ENCODE measurements at regions not wholly inside any gene's neighbourhood (a gene's known extent, or its start where the extent isn't known, plus 50 kb on each side); places are given as distances from the start of the nearest gene placed in this dataset.

DNA sequence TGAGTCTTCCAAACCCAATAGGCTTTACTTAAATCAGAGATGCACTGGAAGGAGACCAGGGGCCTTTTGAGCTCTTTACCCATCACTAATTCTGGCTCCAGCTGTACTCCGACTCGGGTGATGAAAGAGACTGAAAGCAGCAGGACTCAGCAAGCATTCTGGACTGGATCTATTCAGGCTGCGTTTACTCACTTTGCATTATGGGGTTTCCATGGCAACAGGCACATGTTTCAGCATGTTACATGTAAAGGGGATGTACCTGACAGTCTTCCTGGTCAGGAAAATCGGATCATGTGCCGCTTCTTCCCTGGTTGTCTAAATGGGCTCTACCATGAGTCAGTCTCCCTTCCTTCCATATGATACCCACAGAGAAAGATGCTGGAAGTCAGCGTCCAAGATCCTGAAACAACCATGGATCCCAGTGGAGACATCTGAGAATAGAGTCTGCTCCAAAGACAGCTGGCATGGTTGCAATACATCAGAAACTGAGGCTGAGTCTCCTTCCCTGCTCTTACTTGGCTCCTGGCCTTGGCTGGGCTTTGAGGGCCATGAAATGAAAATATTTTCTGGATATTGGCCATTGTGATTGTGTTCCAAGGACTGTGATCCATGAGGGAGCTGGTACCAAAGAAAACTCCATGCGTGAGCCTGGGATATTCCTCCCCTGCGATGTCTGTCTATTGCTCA is 102.5 kb upstream of the TNC start:
- TF ChIP-seq, protein P1, sequence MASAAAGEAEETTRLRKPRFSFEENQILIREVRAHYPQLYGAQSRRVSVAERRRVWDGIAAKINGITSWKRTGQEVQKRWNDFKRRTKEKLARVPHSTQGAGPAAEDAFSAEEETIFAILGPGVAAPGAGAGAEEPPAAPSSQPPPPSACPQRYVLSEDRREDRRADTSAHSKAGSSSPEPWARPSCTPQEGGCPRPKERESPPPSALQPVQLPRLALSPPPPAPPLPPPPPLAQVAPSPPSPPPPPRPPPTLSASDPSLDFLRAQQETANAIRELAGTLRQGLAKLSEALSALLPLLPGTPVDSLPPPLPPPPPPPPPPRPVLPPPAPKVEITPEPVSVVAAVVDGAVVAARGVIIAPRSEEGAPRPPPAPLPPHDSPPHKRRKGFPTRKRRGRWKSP (CRISPR knock-in tag; IDR thresholded peaks at IDR 0.05): no peak
- TF ChIP-seq, protein P2, sequence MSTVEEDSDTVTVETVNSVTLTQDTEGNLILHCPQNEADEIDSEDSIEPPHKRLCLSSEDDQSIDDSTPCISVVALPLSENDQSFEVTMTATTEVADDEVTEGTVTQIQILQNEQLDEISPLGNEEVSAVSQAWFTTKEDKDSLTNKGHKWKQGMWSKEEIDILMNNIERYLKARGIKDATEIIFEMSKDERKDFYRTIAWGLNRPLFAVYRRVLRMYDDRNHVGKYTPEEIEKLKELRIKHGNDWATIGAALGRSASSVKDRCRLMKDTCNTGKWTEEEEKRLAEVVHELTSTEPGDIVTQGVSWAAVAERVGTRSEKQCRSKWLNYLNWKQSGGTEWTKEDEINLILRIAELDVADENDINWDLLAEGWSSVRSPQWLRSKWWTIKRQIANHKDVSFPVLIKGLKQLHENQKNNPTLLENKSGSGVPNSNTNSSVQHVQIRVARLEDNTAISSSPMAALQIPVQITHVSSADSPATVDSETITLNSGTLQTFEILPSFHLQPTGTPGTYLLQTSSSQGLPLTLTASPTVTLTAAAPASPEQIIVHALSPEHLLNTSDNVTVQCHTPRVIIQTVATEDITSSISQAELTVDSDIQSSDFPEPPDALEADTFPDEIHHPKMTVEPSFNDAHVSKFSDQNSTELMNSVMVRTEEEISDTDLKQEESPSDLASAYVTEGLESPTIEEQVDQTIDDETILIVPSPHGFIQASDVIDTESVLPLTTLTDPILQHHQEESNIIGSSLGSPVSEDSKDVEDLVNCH (CRISPR knock-in tag; IDR thresholded peaks at IDR 0.05): no peak
- TF ChIP-seq NPAS2 (CRISPR knock-in tag; IDR thresholded peaks at IDR 0.05; ENCODE audit: borderline replicate concordance) (no peak), NR2F6 (IDR thresholded peaks at IDR 0.05) (no peak), NR2F6 (CRISPR knock-in tag; IDR thresholded peaks at IDR 0.05) (no peak), ZNF839 (CRISPR knock-in tag; IDR thresholded peaks at IDR 0.05; ENCODE audit: borderline replicate concordance) (no peak), CTCF (CRISPR knock-in tag; IDR thresholded peaks at IDR 0.05) (no peak), FOXO4 (CRISPR knock-in tag; conservative IDR thresholded peaks at IDR 0.05) (no peak), TARDBP (CRISPR knock-in tag; IDR thresholded peaks at IDR 0.05) (no peak), ZBTB34 (CRISPR knock-in tag; IDR thresholded peaks at IDR 0.05) (no peak)
- TF ChIP-seq, protein P3, sequence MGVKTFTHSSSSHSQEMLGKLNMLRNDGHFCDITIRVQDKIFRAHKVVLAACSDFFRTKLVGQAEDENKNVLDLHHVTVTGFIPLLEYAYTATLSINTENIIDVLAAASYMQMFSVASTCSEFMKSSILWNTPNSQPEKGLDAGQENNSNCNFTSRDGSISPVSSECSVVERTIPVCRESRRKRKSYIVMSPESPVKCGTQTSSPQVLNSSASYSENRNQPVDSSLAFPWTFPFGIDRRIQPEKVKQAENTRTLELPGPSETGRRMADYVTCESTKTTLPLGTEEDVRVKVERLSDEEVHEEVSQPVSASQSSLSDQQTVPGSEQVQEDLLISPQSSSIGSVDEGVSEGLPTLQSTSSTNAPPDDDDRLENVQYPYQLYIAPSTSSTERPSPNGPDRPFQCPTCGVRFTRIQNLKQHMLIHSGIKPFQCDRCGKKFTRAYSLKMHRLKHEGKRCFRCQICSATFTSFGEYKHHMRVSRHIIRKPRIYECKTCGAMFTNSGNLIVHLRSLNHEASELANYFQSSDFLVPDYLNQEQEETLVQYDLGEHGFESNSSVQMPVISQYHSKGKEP (CRISPR knock-in tag; IDR thresholded peaks at IDR 0.05): no peak
- TF ChIP-seq, protein P4, sequence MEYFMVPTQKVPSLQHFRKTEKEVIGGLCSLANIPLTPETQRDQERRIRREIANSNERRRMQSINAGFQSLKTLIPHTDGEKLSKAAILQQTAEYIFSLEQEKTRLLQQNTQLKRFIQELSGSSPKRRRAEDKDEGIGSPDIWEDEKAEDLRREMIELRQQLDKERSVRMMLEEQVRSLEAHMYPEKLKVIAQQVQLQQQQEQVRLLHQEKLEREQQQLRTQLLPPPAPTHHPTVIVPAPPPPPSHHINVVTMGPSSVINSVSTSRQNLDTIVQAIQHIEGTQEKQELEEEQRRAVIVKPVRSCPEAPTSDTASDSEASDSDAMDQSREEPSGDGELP (IDR thresholded peaks at IDR 0.05; ENCODE audit: borderline replicate concordance, low read depth): no peak
